Brain microvascular endothelial cell (primary cell): ENCODE measurements at regions not wholly inside any gene's neighbourhood (a gene's known extent, or its start where the extent isn't known, plus 50 kb on each side); places are given as distances from the start of the nearest gene placed in this dataset.

Experiments used
- DNase-seq: peaks from one replicate; pipeline ENCODE4 v3.0.0-alpha.2; 2020
- H3K27ac ChIP-seq: fragments of 250-450 bp; sonication (Bioruptor Pico); 2 replicates; pipeline ENCODE4 v1.5.1; 2020; ENCODE audit warnings: mild to moderate bottlenecking, moderate library complexity
- H3K27me3 ChIP-seq: fragments of 250-450 bp; sonication (Bioruptor Pico); replicated peaks from 2 replicates; pipeline ENCODE4 v1.5.1; 2020; ENCODE audit warnings: mild to moderate bottlenecking
- H3K36me3 ChIP-seq: fragments of 250-450 bp; sonication (Bioruptor Pico); replicated peaks from 2 replicates; pipeline ENCODE4 v1.5.1; 2020; ENCODE audit warnings: mild to moderate bottlenecking
- H3K4me3 ChIP-seq: 2 replicates; pipeline ENCODE4 v1.5.1; 2011; ENCODE audit warnings: low read depth, mild to moderate bottlenecking, control low read depth, low read length, moderate library complexity
- in situ Hi-C: cut with HindIII; loops from 2 replicates; pipeline ENCODE4 v1.10.0; 2017; ENCODE audit warnings: low sequenced_read_pairs, low pct_ligation_motif_present
- TF ChIP-seq, protein P1 (sequence below): IDR thresholded peaks from 2 replicates; pipeline ENCODE4 v1.5.1; 2011; ENCODE audit warnings: low read depth, mild to moderate bottlenecking, moderate library complexity, low read length, control low read depth, inconsistent platforms; ENCODE audit errors: missing control alignments

DNA sequence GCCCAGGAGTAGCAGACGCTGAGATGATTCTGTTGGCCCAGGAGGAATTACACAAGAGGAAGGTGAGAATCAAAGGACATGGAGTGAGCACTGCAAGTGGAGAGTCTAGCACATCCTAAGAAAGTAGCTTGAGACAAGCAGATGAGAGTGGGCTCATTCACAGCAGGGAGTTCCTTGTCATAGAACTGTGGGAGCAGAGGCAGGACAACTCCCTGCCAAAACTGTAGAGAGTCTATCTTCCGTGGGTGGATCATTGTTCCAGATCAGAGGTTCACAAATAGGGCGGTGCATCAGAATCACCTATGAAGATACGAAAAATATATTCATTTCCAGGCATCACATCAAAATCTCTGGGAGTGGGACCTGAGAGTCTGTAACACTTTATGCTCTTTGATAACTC lies 288.9 kb upstream of the C16orf82 start:
- Histone ChIP-seq H3K27me3 (no peaks in the 10 kb centered on the region), H3K27ac (no peak overlapping the region), H3K36me3 (no peaks in the 10 kb centered on the region), H3K4me3 (no peak overlapping the region)
- DNase-seq = no peak
- TF ChIP-seq, protein P1, sequence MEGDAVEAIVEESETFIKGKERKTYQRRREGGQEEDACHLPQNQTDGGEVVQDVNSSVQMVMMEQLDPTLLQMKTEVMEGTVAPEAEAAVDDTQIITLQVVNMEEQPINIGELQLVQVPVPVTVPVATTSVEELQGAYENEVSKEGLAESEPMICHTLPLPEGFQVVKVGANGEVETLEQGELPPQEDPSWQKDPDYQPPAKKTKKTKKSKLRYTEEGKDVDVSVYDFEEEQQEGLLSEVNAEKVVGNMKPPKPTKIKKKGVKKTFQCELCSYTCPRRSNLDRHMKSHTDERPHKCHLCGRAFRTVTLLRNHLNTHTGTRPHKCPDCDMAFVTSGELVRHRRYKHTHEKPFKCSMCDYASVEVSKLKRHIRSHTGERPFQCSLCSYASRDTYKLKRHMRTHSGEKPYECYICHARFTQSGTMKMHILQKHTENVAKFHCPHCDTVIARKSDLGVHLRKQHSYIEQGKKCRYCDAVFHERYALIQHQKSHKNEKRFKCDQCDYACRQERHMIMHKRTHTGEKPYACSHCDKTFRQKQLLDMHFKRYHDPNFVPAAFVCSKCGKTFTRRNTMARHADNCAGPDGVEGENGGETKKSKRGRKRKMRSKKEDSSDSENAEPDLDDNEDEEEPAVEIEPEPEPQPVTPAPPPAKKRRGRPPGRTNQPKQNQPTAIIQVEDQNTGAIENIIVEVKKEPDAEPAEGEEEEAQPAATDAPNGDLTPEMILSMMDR = no peak
- in situ Hi-C loops = no loop called here

- no peak for DNase-seq
- no peak overlapping the region for H3K4me3 ChIP-seq
- H3K36me3 ChIP-seq = no peaks in the 10 kb centered on the region
- in situ Hi-C loops = no loop called here
- no peaks in the 10 kb centered on the region for H3K27me3 ChIP-seq
- no peak overlapping the region for H3K27ac ChIP-seq
- TF ChIP-seq, protein P1 = no peak
These were observed 278.8 kb upstream of the C16orf82 start for GRCh38 chr16:26787924-26788323.

GRCh38 chr16:26791169-26791568 lies 275.6 kb upstream of the C16orf82 start:
- no peak overlapping the region for H3K4me3 ChIP-seq
- no peak for DNase-seq
- no peaks in the 10 kb centered on the region for H3K27me3 ChIP-seq
- TF ChIP-seq, protein P1 = no peak
- no peak overlapping the region for H3K27ac ChIP-seq
- in situ Hi-C loops = no loop called here
- H3K36me3 ChIP-seq = no peaks in the 10 kb centered on the region

DNA sequence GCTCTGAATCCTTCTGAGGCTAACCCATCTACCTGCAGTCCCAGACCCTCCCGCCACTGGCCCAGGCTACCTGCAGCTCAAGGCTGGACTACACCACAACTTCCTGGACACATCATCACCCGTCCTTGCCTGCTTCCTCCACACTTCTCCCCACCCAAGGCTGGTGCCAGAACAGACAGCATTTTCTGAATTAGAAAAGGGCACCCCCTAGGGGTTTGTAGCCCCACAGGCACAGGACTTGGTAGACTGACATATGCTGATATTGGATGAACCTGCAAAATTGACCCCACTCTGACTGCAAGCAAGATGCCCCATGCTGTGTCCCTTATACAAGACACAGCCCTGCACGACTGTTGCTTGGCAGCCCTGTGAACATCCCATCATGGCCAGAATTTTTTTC lies 271.5 kb upstream of the C16orf82 start:
- TF ChIP-seq, protein P1 = no peak
- H3K36me3 ChIP-seq = no peaks in the 10 kb centered on the region
- DNase-seq = no peak
- no peaks in the 10 kb centered on the region for H3K27me3 ChIP-seq
- no peak overlapping the region for H3K27ac ChIP-seq
- in situ Hi-C loops = no loop called here
- H3K4me3 ChIP-seq = no peak overlapping the region

DNA sequence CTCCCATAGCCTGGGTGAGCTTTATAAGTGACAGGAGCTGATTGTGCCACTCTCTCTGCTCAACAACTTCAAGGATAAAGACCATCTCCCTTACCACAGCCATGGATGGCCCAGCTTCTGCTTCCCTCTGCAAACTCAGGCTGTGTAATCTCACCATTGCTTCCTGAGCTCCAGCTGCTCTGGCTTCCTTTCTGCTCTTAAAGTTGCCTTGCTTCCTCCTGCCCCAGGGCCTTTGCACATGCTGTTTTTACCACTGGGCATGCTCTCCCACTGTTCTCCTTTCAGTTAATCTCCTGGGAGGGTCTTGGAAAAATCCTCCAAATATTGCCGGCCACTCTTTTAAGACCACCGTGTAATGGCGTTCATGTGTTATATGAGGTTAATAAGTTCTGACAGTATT lies 265.1 kb upstream of the C16orf82 start:
- in situ Hi-C loops = no loop called here
- H3K4me3 ChIP-seq = no peak overlapping the region
- no peak for DNase-seq
- H3K36me3 ChIP-seq = no peaks in the 10 kb centered on the region
- H3K27me3 ChIP-seq = no peaks in the 10 kb centered on the region
- TF ChIP-seq, protein P1 = no peak
- no peak overlapping the region for H3K27ac ChIP-seq

- DNase-seq = no peak
- in situ Hi-C loops = no loop called here
These were observed 264.3 kb upstream of the C16orf82 start for GRCh38 chr16:26802440-26802839.

More at GRCh38 chr16:26802440-26802839, 264.3 kb upstream of the C16orf82 start:
- no peak overlapping the region for H3K27ac ChIP-seq
- no peaks in the 10 kb centered on the region for H3K27me3 ChIP-seq
- no peaks in the 10 kb centered on the region for H3K36me3 ChIP-seq
- TF ChIP-seq, protein P1 = no peak
- H3K4me3 ChIP-seq = no peak overlapping the region
